Fibroblast of lung (primary cell): ENCODE measurements at regions not wholly inside any gene's neighbourhood (a gene's known extent, or its start where the extent isn't known, plus 50 kb on each side); places are given as distances from the start of the nearest gene placed in this dataset.

Experiments used
- DNase-seq, 2 donors: peaks; one replicate each; pipeline versions ENCODE4 v3.0.0 to v3.0.0-alpha.2; 2010; ENCODE audit warnings: low read depth in 2 of 2
- H2AFZ ChIP-seq: 2 replicates; pipeline ENCODE4 v1.5.1; 2012; ENCODE audit warnings: low read length, control low read depth, inconsistent platforms
- H3K27ac ChIP-seq: 2 replicates; pipeline ENCODE4 v1.5.1; 2011; ENCODE audit warnings: low read length, control low read depth; ENCODE audit not compliant: insufficient read depth
- H3K27me3 ChIP-seq: 2 replicates; pipeline ENCODE4 v1.5.1; 2011; ENCODE audit warnings: mild to moderate bottlenecking, low read length; ENCODE audit not compliant: control insufficient read depth, insufficient read depth
- H3K36me3 ChIP-seq: 2 replicates; pipeline ENCODE4 v1.5.1; 2011; ENCODE audit warnings: low read length; ENCODE audit not compliant: control insufficient read depth, insufficient read depth
- H3K4me1 ChIP-seq: 2 replicates; pipeline ENCODE4 v1.5.1; 2011; ENCODE audit warnings: low read length; ENCODE audit not compliant: control insufficient read depth, insufficient read depth; ENCODE audit errors: extremely low read depth
- H3K4me2 ChIP-seq: 2 replicates; pipeline ENCODE4 v1.5.1; 2011; ENCODE audit warnings: low read length, control low read depth; ENCODE audit not compliant: insufficient read depth; ENCODE audit errors: extremely low read depth
- H3K4me3 ChIP-seq, 4 experiments: fragments of 200-600 bp in 1 of 4; sonication (generic) in 1 of 4; replicated peaks in 1 of 4; 2 replicates each; pipeline ENCODE4 v1.5.1; 2011 to 2016; ENCODE audit warnings: low read length in 4 of 4, low read depth in 3 of 4, mild to moderate bottlenecking in 3 of 4, control low read depth in 2 of 4, inconsistent platforms in 1 of 4, mixed read lengths in 1 of 4; ENCODE audit not compliant: insufficient read depth in 1 of 4; ENCODE audit errors: control extremely low read depth in 1 of 4
- H3K79me2 ChIP-seq: 2 replicates; pipeline ENCODE4 v1.5.1; 2012; ENCODE audit warnings: mild to moderate bottlenecking, low read length, inconsistent platforms; ENCODE audit not compliant: control insufficient read depth, insufficient read depth
- H3K9ac ChIP-seq: 2 replicates; pipeline ENCODE4 v1.5.1; 2011; ENCODE audit warnings: mild to moderate bottlenecking, low read length, control low read depth; ENCODE audit not compliant: insufficient read depth
- H3K9me3 ChIP-seq: 2 replicates; pipeline ENCODE4 v1.5.1; 2012; ENCODE audit warnings: low read depth, low read length; ENCODE audit not compliant: control insufficient read depth, insufficient read depth
- H4K20me1 ChIP-seq: 2 replicates; pipeline ENCODE4 v1.5.1; 2011; ENCODE audit warnings: low read length; ENCODE audit not compliant: control insufficient read depth, insufficient read depth; ENCODE audit errors: extremely low read depth
- CTCF ChIP-seq, 2 donors: IDR thresholded peaks in 1 of 2; conservative IDR thresholded peaks in 1 of 2; 1 replicate in 1 of 2; 2 replicates in 1 of 2; pipeline ENCODE4 v1.5.1; 2011 to 2012; ENCODE audit warnings: low read length in 2 of 2, control low read depth in 1 of 2, inconsistent platforms in 1 of 2, low read depth in 1 of 2, mild to moderate bottlenecking in 1 of 2
- EZH2 ChIP-seq: IDR thresholded peaks from 2 replicates; pipeline ENCODE4 v1.5.1; 2012; ENCODE audit warnings: low read length, control low read depth, mild to moderate bottlenecking; ENCODE audit errors: missing control alignments

GRCh38 chr5:154646745-154647113 is 108.4 kb upstream of the LARP1 start:
- peak overlapping the region in 1 of 4 experiments; percentile 25 for H3K4me3 ChIP-seq
- no peaks in the 10 kb centered on the region for H3K9me3 ChIP-seq
- peaks cover 3% of the 10 kb centered on the region for H3K4me1 ChIP-seq
- H3K9ac ChIP-seq, result no peak overlapping the region
- no peaks in the 10 kb centered on the region for H3K36me3 ChIP-seq
- H4K20me1 ChIP-seq, result no peaks in the 10 kb centered on the region
- H3K27me3 ChIP-seq, result no peaks in the 10 kb centered on the region
- no peak for DNase-seq
- TF ChIP-seq EZH2 (no peak), CTCF (conservative IDR thresholded peaks at IDR 0.05 in 1 of 2, IDR thresholded peaks at IDR 0.05 in 1 of 2; ENCODE audit: low read depth in 1 of 2, low read length in 2 of 2) (no peak)
- no peak overlapping the region for H3K27ac ChIP-seq
- H2AFZ ChIP-seq, result no peak overlapping the region
- no peaks in the 10 kb centered on the region for H3K79me2 ChIP-seq
- H3K4me2 ChIP-seq, result no peak overlapping the region

- no peaks in the 10 kb centered on the region for H4K20me1 ChIP-seq
- H3K4me1 ChIP-seq, result peaks cover 3% of the 10 kb centered on the region
- no peak overlapping the region for H3K4me3 ChIP-seq
- H3K9me3 ChIP-seq, result no peaks in the 10 kb centered on the region
- no peak for TF ChIP-seq EZH2
- no peak for TF ChIP-seq CTCF (conservative IDR thresholded peaks at IDR 0.05 in 1 of 2, IDR thresholded peaks at IDR 0.05 in 1 of 2; ENCODE audit: low read depth in 1 of 2, low read length in 2 of 2)
- no peak overlapping the region for H3K27ac ChIP-seq
- no peak overlapping the region for H3K9ac ChIP-seq
- no peaks in the 10 kb centered on the region for H3K27me3 ChIP-seq
- DNase-seq, result no peak
- no peaks in the 10 kb centered on the region for H3K79me2 ChIP-seq
- no peak overlapping the region for H3K4me2 ChIP-seq
- no peaks in the 10 kb centered on the region for H3K36me3 ChIP-seq
- H2AFZ ChIP-seq, result no peak overlapping the region
These were observed 110.3 kb upstream of the LARP1 start for GRCh38 chr5:154644745-154645411.

GRCh38 chr5:154642499-154643245 is 112.5 kb upstream of the LARP1 start:
- Histone ChIP-seq H3K4me1 (peaks cover 3% of the 10 kb centered on the region), H3K9ac (no peak overlapping the region), H3K4me2 (no peak overlapping the region), H3K27ac (no peak overlapping the region), H3K4me3 (no peak overlapping the region), H3K27me3 (no peaks in the 10 kb centered on the region), H4K20me1 (no peaks in the 10 kb centered on the region), H3K79me2 (no peaks in the 10 kb centered on the region), H2AFZ (no peak overlapping the region), H3K36me3 (no peaks in the 10 kb centered on the region), H3K9me3 (no peaks in the 10 kb centered on the region)
- DNase-seq, result peak in 1 of 2 donors; percentile 32
- no peak for TF ChIP-seq EZH2
- peak; percentile 65 to 76 for TF ChIP-seq CTCF (conservative IDR thresholded peaks at IDR 0.05 in 1 of 2, IDR thresholded peaks at IDR 0.05 in 1 of 2; ENCODE audit: low read depth in 1 of 2, low read length in 2 of 2)
